ENCODE measurements at regions not wholly inside any gene's neighbourhood (a gene's known extent, or its start where the extent isn't known, plus 50 kb on each side); places are given as distances from the start of the nearest gene placed in this dataset.

DNA sequence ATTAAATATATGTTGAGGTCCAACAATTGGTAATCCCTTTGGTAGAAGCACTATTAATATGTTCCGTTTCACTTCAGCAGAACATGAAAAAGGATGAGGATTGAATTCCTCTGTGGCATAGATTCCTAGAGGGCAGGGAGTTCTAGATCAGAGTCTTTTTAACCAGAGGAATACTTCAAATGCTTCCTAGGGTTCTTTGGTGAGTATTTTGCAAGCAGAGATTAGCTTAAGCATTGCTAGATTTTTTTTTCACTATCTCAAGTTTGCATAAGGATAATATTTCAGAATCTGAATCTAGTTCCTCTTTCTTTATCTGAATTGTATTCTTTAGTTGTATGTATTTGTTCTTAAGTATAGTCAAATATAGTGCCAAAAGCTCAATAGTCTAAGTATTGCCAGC lies 116.6 kb upstream of the ADAMTSL1 start:
- DNase-seq, result no peak

DNA sequence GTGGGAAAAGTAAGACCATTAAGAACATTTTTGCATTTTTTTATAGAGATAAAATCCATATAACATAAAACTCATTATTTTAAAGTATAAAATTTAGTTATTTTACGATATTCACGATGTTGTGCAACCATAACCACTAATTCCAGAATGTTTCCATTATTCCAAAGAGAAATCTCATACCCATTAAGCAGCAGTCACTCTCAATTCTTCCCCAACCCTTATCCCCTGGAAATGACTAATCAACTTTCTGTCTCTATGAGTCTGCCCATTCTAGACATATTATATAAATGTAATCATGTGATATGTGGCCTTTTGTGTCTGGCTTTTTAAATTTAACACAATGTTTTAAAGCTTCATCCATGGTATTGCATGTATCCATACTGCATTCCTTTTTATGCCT lies 115.6 kb upstream of the ADAMTSL1 start:
- no peak for DNase-seq

DNA sequence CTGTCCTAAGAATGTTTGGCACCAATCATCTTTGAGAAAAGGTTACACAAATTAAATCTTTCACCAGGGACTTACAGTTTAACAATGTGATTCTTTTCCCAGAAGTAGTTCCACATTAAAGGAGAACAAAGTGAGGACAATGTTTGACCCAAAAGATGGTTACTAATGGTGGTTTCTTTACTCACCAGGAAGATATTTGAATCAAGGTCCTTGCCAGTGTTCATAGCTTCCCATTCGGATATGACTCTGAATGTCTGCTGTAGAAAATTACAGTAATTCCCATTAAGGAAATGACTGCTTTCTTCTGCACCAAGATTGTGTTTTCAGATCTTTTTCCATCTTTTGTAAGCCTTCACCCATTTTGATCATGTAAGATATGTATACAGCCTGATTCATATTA lies 114.6 kb upstream of the ADAMTSL1 start:
- DNase-seq, result no peak

DNA sequence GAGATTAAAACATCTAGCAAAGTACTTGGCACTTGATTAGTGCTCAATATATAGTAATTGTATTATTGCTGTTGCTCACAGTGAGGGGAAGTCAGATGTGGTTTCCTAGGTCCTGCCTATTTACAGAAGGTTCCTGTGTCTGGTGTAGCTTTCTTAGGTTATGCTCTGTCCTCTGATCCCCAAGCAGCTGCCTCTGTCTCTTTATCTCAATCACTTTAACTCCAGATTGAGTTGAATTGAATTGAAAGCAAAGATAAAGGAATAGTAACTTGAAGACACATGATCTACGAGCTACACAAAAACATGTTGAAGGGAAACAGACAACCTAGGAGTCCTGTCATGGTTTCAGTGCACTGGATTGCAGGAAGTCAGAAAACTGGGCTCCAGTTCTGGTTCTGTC lies 113.9 kb upstream of the ADAMTSL1 start:
- DNase-seq, result no peak

DNA sequence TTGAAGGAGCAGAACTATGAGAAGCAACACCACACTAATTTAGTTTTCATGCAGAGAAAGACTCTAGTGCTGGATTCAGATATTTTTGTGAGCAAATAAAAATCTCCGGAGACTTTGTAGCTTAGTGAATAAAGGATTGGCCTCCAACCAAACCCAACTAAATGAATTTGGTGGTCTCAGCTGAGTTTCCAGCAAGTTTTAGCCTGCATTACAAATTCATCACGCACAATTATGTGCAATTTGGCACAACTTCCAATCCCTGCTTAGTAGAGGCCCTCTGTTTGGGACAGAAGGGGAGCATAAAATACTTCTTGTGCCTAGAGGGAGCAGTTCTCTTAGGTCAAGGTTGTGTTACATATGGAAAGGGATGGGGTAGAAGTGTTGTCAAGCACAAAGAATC lies 112.3 kb upstream of the ADAMTSL1 start:
- DNase-seq, result no peak

DNA sequence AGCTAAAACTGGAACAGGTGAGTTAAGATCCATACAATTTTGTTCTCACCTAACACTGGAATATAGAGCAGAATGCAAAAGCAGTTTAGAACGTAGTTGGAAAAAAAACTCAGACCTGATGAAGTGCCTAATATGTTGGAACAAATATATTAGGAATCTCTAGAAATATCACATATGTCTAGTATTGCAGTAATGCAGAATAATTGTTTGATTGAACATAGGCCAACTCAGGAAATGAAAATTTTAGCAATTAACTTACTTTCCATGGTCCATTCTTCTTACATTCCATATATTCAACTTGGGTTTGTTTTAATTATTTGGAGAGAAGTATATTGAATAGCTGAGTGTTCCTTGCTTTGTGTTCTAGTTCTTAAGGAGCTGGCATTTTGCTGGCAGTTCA lies 111.8 kb upstream of the ADAMTSL1 start:
- no peak for DNase-seq

DNA sequence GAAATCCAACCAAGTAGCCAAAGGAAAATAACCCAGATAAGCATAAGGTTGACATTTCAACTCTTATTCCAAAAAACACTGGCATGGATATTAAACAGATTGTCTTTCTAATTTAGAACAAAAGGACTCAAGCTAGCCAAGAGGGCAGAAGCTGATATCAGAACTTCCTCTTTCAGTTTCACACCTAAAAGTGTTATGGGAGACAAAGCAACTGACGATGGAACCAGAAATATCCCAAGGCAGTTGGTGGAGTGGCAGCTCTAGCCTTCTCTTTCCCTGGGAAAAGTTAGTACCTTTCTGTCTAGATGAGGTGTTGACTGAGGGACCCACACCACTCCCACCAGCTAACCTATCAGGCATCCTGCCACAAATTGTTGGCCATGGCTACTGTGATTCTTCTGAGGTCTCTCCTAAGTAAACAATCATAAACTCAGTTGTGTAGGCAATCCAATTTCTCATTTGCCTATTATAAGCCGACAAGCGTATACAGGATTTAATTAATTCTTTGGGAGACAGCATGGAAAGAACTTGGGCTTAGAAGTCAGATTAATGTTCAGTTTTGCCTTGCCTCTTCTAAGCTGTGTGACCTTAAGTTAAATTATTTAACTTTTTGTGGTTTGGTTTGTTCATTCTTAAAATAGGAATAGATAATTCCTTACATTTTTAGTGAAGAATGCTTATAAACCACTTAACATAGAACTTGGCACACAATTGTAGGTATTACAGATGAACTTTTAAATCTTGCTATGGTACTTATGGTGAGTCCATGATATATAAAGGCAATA lies 110.9 kb upstream of the ADAMTSL1 start:
- DNase-seq, result no peak

DNA sequence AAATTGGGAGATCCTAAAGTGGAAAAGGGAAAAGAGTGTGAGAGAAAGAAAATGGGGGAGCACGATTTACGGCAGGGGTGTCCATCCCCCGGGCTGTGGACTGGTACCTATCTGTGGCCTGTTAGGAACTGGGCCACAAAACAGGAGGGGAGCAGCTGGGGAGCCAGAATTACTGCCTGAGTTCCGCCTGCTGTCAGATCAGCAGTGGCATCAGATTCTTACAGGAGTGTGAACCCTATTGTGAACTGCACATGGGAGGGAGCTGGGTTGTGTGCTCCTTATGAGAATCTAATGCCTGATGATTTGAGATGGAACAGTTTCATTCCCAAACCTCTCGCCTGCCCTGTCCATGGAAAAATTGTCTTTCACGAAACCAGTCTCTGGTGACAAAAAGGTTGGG lies 108.3 kb upstream of the ADAMTSL1 start:
- no peak for DNase-seq

DNA sequence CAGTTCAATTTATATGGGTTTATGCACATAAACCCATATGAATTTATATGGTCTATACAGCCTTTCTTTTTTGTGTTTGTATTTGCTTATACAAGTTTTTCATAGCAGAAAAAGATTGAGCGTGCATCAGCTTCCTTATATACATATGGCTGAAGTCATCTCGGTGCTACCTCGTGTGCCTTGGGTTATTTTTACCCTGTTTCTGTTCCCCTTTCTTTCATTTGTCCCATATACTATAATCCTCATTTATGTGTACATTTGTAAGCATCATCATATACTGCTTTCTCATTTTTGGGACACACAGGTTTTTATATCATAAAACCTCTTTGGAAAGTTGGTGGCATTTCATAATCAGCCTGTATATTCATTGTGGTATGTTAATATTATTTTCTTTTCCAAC lies 107.8 kb upstream of the ADAMTSL1 start:
- DNase-seq, result no peak

DNA sequence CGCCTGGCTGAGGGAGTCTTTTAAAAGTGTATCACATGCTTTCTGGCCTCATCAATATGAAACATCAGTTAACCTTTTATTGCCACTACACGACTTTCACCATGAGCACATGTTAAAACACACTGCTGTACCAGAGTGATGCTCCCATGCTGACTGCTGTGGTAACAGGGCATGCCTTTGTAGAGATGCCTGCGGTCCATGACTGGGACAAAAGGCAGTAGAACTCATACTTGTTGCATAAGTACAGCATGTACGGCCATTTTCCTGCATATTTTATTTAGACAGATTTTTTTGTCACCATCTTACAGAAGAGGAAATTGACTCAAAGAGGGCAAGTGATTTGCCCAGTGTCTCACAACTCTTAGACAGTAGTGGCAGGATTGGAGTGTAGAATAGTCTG lies 105.7 kb upstream of the ADAMTSL1 start:
- DNase-seq, result no peak

DNA sequence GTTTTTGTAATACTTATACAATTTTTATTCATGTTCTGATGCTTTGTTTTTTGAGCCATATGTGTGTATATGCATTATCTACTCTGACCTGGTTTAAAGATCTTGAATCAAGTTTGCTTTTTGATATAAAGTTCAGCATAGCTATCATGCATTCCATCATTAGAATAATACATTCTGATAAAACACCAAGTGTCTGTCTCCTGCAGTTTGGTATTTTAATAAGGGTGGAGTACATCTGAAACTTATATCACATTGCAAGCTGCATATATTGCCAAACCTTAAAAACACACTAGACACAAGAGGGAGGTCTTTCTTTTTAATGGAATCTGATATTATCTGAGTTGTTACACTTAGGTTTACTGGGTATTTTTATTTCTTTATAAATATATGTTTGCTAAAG lies 102.8 kb upstream of the ADAMTSL1 start:
- DNase-seq, result no peak

DNA sequence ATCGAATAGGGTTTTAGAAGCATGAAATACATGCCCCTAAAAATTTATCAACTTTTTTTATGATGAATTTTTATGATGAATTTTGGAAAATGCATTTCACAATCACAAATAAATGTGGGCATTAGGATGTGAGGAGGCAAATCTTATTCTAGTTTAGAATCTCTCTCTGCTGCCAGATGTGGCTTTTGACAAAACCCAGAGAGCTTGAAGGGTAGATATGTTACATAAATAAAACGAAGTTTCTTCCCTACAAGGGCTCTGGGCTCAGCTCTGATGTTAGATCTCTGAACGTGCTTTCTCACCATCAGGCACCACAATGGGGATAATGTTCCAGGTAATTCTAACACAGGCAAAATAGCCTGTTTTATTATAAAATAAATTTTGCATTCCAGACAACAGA lies 102.3 kb upstream of the ADAMTSL1 start:
- DNase-seq, result no peak

DNA sequence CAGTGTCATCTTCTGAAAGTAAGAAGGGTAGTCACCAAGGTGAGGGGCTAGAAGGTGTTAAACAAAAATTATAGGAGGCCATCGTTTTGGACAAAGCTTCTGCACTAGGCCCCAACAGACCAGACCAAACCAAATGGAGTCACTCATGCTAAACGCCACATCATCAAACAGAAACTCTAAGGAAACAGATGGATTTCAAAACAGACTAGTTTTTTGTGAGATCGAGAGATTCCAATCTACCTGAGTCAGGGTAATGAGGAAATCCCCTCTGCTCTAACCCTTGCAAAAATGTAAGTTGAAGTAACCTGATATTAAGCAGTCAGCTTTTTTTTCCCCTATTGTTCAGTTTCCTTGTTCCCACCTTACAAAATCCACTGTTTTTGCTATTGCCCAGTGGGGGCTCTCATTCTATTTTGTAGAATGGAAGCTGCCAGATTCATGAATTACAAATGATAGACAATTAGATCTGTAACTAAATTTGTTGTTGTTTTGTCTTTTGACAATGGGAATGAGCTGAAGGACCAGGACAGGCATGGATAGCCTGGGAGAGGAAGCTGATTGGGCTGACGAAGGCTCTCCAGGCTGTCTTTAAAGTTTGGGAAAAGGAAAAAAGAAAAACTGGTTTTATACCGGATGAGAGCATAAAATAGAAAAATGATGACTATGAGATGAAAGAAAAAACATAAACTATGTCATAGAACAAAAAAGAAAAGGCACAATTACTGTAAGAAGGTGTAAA lies 94.7 kb upstream of the ADAMTSL1 start:
- no peak for DNase-seq

DNA sequence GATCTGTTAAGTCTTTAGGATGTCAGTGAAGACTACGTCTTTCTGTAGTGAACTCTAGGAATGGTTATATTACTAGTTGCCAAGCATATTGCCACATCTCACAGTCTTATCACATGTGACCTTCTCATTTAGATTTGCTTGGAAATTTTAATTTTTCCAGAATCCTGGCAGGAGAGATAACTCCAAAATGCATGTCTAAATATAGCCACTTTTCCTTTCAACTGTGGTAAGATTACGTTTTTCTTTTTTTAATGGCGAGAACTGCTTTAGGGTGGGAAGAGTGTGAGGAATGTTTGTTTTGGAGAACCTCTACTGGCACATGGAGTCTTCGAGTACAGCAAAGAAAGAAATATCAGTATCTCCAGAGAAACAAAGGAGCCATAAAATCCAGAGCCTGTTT lies 91.7 kb upstream of the ADAMTSL1 start:
- DNase-seq, result no peak

DNA sequence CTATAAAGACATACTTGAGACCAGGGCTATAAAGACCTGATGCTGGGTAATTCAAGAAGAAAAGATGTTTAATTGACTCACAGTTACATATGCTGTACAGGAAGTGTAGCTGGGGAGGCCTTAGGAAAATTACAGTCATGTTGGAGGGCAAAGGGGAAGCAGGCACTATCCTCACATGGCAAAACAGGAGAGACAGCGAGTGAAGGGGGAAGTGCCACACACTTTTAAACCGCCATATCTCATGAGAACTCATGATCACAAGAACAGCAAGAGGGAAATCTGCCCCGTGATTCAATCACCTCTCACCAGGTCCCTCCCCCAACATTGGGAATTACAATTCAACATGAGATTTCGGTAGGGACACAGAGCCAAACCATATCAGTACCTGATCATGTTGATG lies 89.9 kb upstream of the ADAMTSL1 start:
- no peak for DNase-seq

DNA sequence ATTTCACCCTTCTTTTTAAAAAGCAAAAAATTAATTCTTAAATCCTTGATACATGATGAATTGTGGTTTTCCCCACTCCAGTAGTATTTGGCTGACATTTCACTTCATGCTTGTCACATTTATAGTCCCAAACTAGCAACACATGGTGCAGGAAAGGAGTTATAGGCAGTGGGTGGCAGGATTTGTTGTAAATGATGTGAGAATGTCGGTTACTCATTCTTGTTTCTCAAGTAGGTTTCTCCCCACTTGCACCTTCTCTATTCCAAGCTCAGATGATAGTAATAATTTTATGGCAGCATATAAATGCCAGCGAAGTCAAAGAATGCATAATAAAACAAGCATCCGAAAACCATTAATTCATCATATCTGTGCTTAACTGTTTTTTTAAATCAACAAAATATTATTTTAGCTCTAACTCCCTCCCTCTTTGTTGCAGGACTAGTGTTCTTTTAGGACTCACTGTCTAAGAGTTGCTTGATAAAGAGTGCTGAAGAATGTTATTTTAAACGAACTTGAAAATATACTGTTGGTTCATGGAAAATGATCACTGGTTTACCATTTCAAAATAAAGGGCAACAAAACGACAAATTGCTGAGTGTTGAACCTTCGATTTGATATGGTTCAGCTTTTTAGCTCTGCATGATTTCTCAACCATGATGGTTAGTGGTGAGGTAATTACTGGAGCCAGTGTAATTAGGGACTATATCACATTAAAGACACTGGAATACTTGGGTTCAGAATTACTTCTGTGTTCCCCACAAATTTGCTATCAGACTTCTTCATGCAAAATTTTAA lies 88.1 kb upstream of the ADAMTSL1 start:
- no peak for DNase-seq

DNA sequence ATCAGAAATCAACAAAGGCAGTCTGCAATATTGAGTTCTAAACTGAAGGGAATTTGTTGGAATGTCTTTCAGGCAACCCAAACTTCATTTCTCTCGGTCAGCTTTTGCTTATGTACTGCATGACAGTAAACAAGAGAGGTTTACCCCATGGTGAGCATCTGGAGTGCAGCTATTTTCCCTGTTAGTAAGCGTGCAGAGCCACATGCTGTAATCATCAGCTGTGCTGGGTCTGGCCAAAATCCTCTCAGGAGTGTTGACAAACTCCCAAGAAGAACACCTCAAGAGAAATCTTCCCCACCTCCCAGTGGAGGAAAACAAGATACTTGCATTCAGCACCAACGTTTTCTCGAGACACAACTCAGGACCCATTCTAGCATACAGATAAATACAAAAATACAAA lies 83.6 kb upstream of the ADAMTSL1 start:
- DNase-seq, result no peak

DNA sequence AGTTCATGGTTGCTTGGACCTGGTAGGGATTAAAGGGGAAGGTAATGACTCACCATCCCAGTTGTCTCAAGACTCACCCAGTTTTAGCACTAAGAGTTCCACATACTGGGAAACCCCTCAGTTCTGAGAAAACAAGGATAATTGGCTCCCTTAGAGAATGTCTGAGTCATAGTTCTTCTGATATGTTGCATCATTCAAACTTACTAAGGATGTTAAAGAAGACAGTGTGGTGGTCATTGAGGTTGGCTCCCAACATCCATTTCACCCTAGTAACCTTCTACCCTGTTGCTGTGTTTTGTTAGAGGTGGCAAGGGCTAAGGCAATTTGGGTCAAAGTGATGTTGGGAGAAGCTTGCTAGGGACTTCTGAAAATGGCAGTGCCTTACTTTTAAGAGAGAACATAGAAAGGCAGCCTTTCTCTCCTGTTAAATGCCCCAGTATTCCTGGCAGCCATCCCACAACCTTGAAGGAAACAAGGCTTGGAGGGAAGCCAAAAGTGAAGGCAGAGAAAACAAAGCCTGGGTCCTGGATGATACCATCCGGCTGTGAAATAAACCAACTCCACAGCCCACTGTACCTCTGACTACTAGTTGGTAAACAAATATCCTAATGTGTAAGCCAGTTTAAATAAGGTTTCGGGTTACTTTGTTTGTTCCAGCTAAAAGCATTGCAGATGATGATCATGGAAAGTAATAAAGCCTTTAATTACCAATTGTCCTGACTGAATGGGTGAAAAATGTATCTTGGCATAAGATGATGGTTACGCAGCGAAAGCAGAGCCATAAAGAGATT lies 80.4 kb upstream of the ADAMTSL1 start:
- no peak for DNase-seq

DNA sequence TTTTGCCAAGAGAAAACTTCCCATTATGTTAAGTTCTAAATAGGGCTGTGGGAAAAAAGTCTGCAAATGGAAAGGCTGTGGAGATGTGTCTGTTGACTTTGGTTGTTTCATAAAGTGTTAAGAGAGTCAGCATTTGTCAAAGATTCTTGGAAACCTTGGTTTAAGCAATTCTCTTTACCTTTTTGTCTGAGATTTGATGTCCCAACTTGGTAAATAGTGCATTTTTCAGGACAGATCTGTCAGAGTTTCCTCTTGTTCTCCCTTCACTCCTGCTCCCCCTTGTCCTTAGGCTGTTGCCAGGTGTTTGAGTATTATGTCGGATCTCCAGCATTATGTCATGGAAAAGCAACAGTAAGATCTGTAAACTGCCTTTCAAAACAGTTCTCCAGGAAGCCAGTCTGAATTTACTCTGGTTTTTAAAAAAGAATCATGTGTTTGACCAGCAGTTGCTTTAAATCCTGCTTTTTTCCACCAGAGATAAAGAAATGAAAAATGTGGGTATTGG lies 79.1 kb upstream of the ADAMTSL1 start:
- no peak for DNase-seq

DNA sequence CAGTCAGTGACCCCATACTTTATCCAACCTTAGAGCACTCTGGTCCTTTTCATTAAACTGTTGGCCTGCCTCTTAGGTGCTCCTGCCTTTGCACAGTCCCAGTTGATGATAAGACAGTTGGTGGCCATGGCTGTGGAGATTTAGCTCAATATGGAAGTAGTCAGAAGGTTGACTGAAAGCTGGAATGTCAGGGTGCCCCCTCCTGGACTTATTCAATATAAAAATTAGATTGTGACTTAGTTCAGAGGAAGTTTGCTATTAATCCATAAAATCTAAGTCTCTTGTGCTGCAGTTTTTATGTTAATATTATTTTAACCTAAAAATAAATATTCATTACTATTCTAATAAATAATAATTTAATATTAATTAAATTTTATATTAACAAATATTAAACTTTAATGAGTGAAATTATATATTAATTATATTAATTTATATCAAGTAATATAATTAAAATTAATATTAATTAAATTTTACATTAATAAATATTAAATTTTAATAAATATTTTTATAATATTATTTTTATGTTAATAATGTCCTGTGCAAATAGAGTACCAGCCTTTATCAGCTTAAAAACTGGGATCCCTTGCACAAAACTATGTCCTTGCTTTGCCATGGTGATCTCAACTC lies 77.7 kb upstream of the ADAMTSL1 start:
- no peak for DNase-seq

DNA sequence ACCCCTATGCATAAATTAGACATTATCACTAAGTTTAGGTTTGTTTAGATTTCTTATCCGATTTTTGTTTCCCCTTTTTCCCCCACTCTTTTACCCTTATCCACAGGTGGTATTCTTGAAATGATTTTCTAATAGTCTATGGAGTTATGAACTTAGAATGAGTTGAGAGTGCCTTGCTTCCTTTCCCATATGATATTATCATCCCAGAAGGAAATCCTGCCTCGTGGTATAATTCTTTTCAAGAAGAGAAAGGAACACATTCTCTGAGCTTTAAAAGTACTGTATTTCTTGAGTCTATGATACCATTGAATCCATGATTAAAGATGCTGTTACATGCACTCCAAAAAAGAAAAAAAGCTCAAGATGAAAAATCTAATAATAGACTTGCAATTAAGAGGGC lies 76.9 kb upstream of the ADAMTSL1 start:
- DNase-seq, result no peak

DNA sequence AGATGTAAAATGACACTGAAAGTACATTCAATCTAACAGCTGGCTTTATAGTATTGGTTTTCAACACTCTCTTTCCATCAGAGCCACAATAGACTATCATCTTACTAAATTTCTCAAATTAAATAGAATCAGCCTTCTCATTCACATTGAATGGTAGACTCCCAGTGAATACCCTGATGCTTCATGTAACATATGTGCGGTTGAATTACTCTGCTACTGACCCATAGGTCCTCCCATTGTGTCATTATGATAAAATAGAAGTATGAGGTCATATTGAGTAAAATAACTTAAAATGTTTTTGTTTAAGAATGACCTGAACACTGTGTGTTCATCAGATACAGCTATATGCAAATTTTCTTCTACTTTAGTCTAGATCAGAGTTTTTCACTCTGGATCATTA lies 75.9 kb upstream of the ADAMTSL1 start:
- no peak for DNase-seq

All from stimulated activated CD4-positive, alpha-beta T cell treated with anti-CD3 and anti-CD28 coated beads, Interleukin-4, amount 100 ng/mL, for 4 hours (primary cell).